Sigmoid colon (tissue), 6 donors: ENCODE measurements at regions not wholly inside any gene's neighbourhood (a gene's known extent, or its start where the extent isn't known, plus 50 kb on each side); places are given as distances from the start of the nearest gene placed in this dataset.

Source experiments
- DNase-seq: peaks from one replicate; pipeline ENCODE4 v3.0.0-alpha.2; 2019
- H3K27ac ChIP-seq, 4 donors: fragments of 200-600 bp; sonication (generic); one replicate each; pipeline ENCODE4 v1.5.1; 2016 to 2019; ENCODE audit warnings: mild to moderate bottlenecking in 1 of 4
- H3K27me3 ChIP-seq, 3 donors: fragments of 200-600 bp; sonication (generic); one replicate each; pipeline ENCODE4 v1.5.1; 2019; ENCODE audit warnings: mild to moderate bottlenecking in 1 of 3
- H3K36me3 ChIP-seq, 4 donors: fragments of 200-600 bp; sonication (generic); one replicate each; pipeline ENCODE4 v1.5.1; 2016 to 2019
- H3K4me1 ChIP-seq, 4 donors: fragments of 200-600 bp; sonication (generic); one replicate each; pipeline ENCODE4 v1.5.1; 2017 to 2019
- H3K4me3 ChIP-seq, 4 donors: fragments of 200-600 bp; sonication (generic); one replicate each; pipeline ENCODE4 v1.5.1; 2017 to 2019; ENCODE audit warnings: mild to moderate bottlenecking in 2 of 4, moderate library complexity in 1 of 4
- H3K9me3 ChIP-seq, 4 donors: fragments of 200-600 bp in 3 of 4; sonication (generic) in 3 of 4; one replicate each; pipeline versions ENCODE4 v1.5.1 to v1.6.1; 2013 to 2019
- EP300 ChIP-seq, 4 donors: sonication (generic); formaldehyde crosslinking; IDR thresholded peaks; one replicate each; pipeline ENCODE4 v1.6.1; 2017; ENCODE audit warnings: antibody characterized with exemption in 4 of 4
- POLR2A ChIP-seq, 2 donors: fragments of 450-650 bp; IDR thresholded peaks; one replicate each; pipeline ENCODE4 v1.6.1; 2016; ENCODE audit warnings: antibody characterized with exemption in 2 of 2, mild to moderate bottlenecking in 2 of 2, moderate library complexity in 2 of 2
- POLR2AphosphoS5 ChIP-seq, 4 donors: sonication (generic); formaldehyde crosslinking; IDR thresholded peaks; one replicate each; pipeline ENCODE4 v1.6.1; 2017; ENCODE audit warnings: antibody characterized with exemption in 4 of 4
- WGBS, 2 donors: extraction: QIAGEN DNeasy Blood & Tissue Kit; methylation state at CpG; one replicate each; pipeline ENCODE4 v1.1.7; 2013; 5-methylcytosine and 5-hydroxymethylcytosine counted together
- intact Hi-C: fragments of 100-400 bp; cut with DNase I; formaldehyde crosslinking; loops from one replicate; pipeline ENCODE4 v1.15.1; 2023
- TF ChIP-seq, protein P1 (sequence below), 4 experiments: fragments of 450-650 bp in 3 of 4; fragments of 200-600 bp in 1 of 4; IDR thresholded peaks; one replicate each; pipeline ENCODE4 v1.5.1; 2016 to 2019; ENCODE audit warnings: antibody characterized with exemption in 4 of 4, mild to moderate bottlenecking in 3 of 4, moderate library complexity in 2 of 4
- donor health status: healthy with polysubstance abuse.
- donor health status: healthy.

DNA sequence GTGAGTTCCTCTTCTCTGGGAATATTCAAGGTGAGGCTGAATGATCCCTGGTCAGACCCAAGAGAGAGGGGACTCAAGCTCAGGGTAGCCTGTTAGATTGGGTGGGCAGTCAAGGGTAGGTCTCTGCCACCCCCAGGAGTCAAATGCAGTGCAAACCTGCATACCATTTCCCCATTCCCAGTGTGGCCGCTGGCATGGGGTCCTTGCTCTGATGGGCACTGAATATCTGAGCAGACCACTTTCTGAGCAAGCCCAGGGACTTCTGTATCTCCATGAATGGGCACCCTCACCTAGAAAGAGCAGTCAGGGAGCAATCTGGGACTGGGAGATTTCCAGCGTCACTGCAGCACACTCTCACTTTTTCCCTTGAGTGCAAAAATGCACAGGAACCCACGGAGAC is 573.7 kb downstream of the BCL11B start:
- no peaks in the 10 kb centered on the region for H3K4me1 ChIP-seq
- 88 to 90% methylated on average over 3 of the region's 3 CpGs for WGBS, 2 donors
- no peaks in the 10 kb centered on the region for H3K36me3 ChIP-seq
- H3K27ac ChIP-seq, result no peak overlapping the region
- no peak for TF ChIP-seq EP300 (IDR thresholded peaks at IDR 0.05)
- no peak for TF ChIP-seq POLR2AphosphoS5 (IDR thresholded peaks at IDR 0.05)
- TF ChIP-seq, protein P1, sequence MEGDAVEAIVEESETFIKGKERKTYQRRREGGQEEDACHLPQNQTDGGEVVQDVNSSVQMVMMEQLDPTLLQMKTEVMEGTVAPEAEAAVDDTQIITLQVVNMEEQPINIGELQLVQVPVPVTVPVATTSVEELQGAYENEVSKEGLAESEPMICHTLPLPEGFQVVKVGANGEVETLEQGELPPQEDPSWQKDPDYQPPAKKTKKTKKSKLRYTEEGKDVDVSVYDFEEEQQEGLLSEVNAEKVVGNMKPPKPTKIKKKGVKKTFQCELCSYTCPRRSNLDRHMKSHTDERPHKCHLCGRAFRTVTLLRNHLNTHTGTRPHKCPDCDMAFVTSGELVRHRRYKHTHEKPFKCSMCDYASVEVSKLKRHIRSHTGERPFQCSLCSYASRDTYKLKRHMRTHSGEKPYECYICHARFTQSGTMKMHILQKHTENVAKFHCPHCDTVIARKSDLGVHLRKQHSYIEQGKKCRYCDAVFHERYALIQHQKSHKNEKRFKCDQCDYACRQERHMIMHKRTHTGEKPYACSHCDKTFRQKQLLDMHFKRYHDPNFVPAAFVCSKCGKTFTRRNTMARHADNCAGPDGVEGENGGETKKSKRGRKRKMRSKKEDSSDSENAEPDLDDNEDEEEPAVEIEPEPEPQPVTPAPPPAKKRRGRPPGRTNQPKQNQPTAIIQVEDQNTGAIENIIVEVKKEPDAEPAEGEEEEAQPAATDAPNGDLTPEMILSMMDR (IDR thresholded peaks at IDR 0.05), result no peak
- no peak for TF ChIP-seq POLR2A (IDR thresholded peaks at IDR 0.05)
- H3K4me3 ChIP-seq, result no peak overlapping the region
- H3K27me3 ChIP-seq, result peaks cover 0 to 4% (median 0%) of the 10 kb centered on the region in 3 donors
- no peak for DNase-seq
- intact Hi-C loops, result no loop called here
- H3K9me3 ChIP-seq, result no peaks in the 10 kb centered on the region

DNA sequence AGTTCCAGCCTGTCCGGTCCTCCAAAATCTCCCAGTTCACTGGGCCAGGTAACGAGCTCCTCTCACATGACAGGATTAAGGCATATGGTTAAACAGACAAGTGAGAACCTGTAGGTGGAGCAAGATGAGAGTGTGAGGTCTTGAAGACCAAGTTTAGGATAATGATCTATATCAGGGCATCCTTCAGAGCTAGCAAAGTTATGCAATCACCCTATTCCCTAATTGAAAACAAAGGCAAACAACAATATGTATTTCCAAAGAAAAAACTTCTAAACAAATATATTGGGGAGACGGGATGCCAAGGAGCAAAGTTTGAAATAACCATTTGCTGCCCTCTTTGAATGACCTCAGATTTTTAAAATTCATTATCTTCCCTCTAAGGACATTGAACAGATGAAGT is 571.2 kb downstream of the BCL11B start:
- no peak for DNase-seq
- intact Hi-C loops, result no loop called here
- H3K4me3 ChIP-seq, result no peak overlapping the region

DNA sequence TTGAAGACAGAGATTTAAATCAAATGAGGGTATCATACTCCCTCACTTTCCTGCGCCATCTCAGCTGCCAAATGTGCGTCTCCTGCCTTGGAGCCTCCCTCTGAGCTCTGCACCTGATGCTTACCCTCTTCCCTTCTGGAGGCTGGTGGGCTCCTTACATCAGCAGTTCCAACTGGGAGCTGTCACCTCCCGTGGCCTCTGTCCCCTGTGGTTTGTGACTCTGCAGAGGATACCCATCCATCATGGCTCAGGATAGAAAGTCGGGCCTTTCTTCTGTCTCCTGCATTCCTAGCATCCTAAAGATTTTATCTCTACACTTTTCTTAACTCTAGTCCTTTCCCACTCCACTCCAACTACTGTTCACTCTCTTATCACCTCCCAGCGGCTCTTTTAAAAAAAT is 570.6 kb downstream of the BCL11B start:
- no peak for DNase-seq
- no peaks in the 10 kb centered on the region for H3K36me3 ChIP-seq
- 74 to 75% methylated on average over 5 of the region's 5 CpGs for WGBS, 2 donors
- H3K4me3 ChIP-seq, result no peak overlapping the region
- intact Hi-C loops, result no loop called here
- peaks cover 0 to 4% (median 0%) of the 10 kb centered on the region in 3 donors for H3K27me3 ChIP-seq
- H3K4me1 ChIP-seq, result no peaks in the 10 kb centered on the region
- H3K27ac ChIP-seq, result no peak overlapping the region
- no peaks in the 10 kb centered on the region for H3K9me3 ChIP-seq
- TF ChIP-seq, protein P1 (IDR thresholded peaks at IDR 0.05), result no peak
- TF ChIP-seq POLR2AphosphoS5 (IDR thresholded peaks at IDR 0.05) (no peak), POLR2A (IDR thresholded peaks at IDR 0.05) (no peak), EP300 (IDR thresholded peaks at IDR 0.05) (no peak)

More for the DNA sequence above, 571.2 kb downstream of the BCL11B start:
- no peaks in the 10 kb centered on the region for H3K9me3 ChIP-seq
- H3K36me3 ChIP-seq, result no peaks in the 10 kb centered on the region
- peaks cover 0 to 4% (median 0%) of the 10 kb centered on the region in 3 donors for H3K27me3 ChIP-seq
- no peak for TF ChIP-seq POLR2A (IDR thresholded peaks at IDR 0.05)
- no peak for TF ChIP-seq POLR2AphosphoS5 (IDR thresholded peaks at IDR 0.05)
- TF ChIP-seq, protein P1 (IDR thresholded peaks at IDR 0.05), result no peak
- TF ChIP-seq EP300 (IDR thresholded peaks at IDR 0.05), result no peak
- H3K27ac ChIP-seq, result no peak overlapping the region
- H3K4me1 ChIP-seq, result no peaks in the 10 kb centered on the region
- 67 to 74% methylated on average over 3 of the region's 3 CpGs for WGBS, 2 donors

DNA sequence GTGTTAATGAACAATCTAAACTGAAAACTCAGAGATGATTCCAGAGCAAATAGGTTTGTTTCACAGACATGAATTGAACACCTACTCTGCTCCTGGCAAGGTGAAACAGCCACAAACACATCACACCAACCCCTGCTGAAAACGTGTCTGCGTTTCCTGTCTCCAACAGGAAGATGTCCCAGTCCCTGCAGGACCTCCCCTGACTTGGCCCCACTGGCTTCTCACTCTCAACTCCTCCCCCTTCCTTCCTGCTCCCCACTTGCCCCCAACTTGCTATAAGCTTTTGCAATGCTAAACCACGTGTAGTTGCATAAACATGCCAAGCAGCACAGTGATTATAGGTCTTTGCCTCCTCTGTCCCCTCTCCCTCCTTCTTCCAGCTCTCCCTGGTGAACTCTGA is 567.6 kb downstream of the BCL11B start:
- Histone ChIP-seq H3K27ac (no peak overlapping the region), H3K4me3 (no peak overlapping the region), H3K36me3 (no peaks in the 10 kb centered on the region), H3K4me1 (no peaks in the 10 kb centered on the region), H3K27me3 (peaks cover 0 to 4% (median 0%) of the 10 kb centered on the region in 3 donors), H3K9me3 (no peaks in the 10 kb centered on the region)
- intact Hi-C loops, result no loop called here
- no peak for DNase-seq
- TF ChIP-seq POLR2A (IDR thresholded peaks at IDR 0.05), result no peak
- TF ChIP-seq, protein P1 (IDR thresholded peaks at IDR 0.05), result no peak
- no peak for TF ChIP-seq POLR2AphosphoS5 (IDR thresholded peaks at IDR 0.05)
- TF ChIP-seq EP300 (IDR thresholded peaks at IDR 0.05), result no peak
- WGBS, 2 donors, result 9 to 29% methylated on average over 3 of the region's 3 CpGs

DNA sequence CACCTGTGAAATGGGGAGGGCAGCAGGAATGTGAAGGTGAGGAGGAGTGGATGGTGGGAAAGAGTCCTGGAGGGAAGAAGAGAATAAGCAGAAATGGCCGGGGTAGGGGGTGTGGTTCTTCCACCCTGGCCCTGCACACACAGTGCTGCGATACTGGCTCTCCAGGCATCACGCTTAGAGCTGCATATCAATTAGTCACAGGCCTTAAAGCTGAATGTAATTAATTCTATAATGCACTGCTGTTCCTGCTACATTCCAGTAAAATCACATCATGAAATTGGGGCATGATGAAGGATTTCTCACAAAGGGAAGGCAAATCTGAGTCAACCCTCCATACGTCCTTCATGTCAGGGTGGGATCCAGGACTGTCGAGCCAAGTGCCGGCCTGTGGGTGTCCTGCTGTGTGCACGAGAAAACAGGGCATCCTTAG is 566.1 kb downstream of the BCL11B start:
- H3K4me3 ChIP-seq, result no peak overlapping the region
- no peaks in the 10 kb centered on the region for H3K9me3 ChIP-seq
- no peak for DNase-seq
- peaks cover 0 to 4% (median 0%) of the 10 kb centered on the region in 3 donors for H3K27me3 ChIP-seq
- H3K27ac ChIP-seq, result no peak overlapping the region
- no peak for TF ChIP-seq POLR2A (IDR thresholded peaks at IDR 0.05)
- TF ChIP-seq, protein P1 (IDR thresholded peaks at IDR 0.05), result no peak
- no peak for TF ChIP-seq EP300 (IDR thresholded peaks at IDR 0.05)
- no peak for TF ChIP-seq POLR2AphosphoS5 (IDR thresholded peaks at IDR 0.05)
- no peaks in the 10 kb centered on the region for H3K36me3 ChIP-seq
- H3K4me1 ChIP-seq, result no peaks in the 10 kb centered on the region
- intact Hi-C loops, result no loop called here
- WGBS, 2 donors, result 52 to 56% methylated on average over 7 of the region's 7 CpGs
